ENCODE measurements at regions not wholly inside any gene's neighbourhood (a gene's known extent, or its start where the extent isn't known, plus 50 kb on each side); places are given as distances from the start of the nearest gene placed in this dataset.

DNA sequence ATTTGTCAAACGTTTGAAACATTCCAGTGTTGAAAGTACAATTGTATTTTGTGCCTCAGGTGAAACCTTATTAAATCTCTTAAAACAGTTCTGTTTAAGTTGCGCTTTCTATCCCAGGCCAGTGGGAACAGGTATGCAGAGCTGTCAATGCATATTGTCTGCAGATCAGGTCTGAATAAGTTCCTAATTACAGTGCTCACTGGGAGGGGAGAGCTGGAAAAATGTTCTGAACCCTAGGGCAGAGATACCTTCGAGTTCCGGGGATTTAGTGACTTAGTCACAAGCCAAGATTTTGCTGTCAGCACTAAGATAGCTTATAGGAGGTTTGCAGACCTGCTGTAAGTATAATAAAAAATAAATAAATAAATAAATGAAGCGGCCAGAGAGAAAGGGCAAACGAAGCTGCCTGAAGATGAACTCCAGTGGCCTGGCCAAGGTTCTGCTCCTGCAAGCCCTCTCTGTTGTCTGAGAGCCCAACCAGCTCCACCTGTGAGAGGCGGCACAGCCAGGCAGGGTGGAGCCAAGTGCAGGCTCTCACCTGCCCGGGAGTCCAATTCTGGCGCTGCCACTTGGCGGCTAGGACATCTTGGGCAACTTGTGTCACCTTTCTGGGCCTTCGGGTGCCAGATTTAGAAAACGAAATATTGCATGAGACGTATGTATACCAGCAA lies 97.9 kb upstream of the SLC7A1 start:
- DNase-seq: peak; percentile 77
- intact Hi-C loops (cut with DNase I): no loop called here
- Histone ChIP-seq H3K4me3 (no peak overlapping the region), H3K36me3 (no peaks in the 10 kb centered on the region), H3K4me1 (no peaks in the 10 kb centered on the region), H3K9me3 (no peaks in the 10 kb centered on the region), H3K9ac (ENCODE audit: low read depth in 2 of 2, low read length in 2 of 2) (no peak overlapping the region), H3K27me3 (no peaks in the 10 kb centered on the region), H3K27ac (no peak overlapping the region)
- no peak for TF ChIP-seq CTCF (IDR thresholded peaks at IDR 0.05)

- H3K9ac ChIP-seq (ENCODE audit: low read depth in 2 of 2, low read length in 2 of 2): no peak overlapping the region
- no peaks in the 10 kb centered on the region for H3K36me3 ChIP-seq
- intact Hi-C loops (cut with DNase I): no loop called here
- no peaks in the 10 kb centered on the region for H3K9me3 ChIP-seq
- DNase-seq: no peak
- no peak overlapping the region for H3K27ac ChIP-seq
- no peaks in the 10 kb centered on the region for H3K27me3 ChIP-seq
- no peak overlapping the region for H3K4me3 ChIP-seq
- no peaks in the 10 kb centered on the region for H3K4me1 ChIP-seq
- no peak for TF ChIP-seq CTCF (IDR thresholded peaks at IDR 0.05)
Measured at GRCh38 chr13:29689548-29689947, 94.1 kb upstream of the SLC7A1 start.

- Histone ChIP-seq H3K27me3 (no peaks in the 10 kb centered on the region), H3K27ac (no peak overlapping the region)
Measured at GRCh38 chr13:29688193-29688592, 92.7 kb upstream of the SLC7A1 start.

GRCh38 chr13:29684441-29684840 lies 89.0 kb upstream of the SLC7A1 start:
- no peak for TF ChIP-seq CTCF (IDR thresholded peaks at IDR 0.05)
- no peak overlapping the region for H3K9ac ChIP-seq (ENCODE audit: low read depth in 2 of 2, low read length in 2 of 2)
- H3K36me3 ChIP-seq: no peaks in the 10 kb centered on the region

More at GRCh38 chr13:29688193-29688592, 92.7 kb upstream of the SLC7A1 start:
- no peak overlapping the region for H3K9ac ChIP-seq (ENCODE audit: low read depth in 2 of 2, low read length in 2 of 2)
- H3K36me3 ChIP-seq: no peaks in the 10 kb centered on the region
- TF ChIP-seq CTCF (IDR thresholded peaks at IDR 0.05): no peak
- no peaks in the 10 kb centered on the region for H3K4me1 ChIP-seq
- no peak overlapping the region for H3K4me3 ChIP-seq
- DNase-seq: no peak
- no peaks in the 10 kb centered on the region for H3K9me3 ChIP-seq
- intact Hi-C loops (cut with DNase I): no loop called here

DNA sequence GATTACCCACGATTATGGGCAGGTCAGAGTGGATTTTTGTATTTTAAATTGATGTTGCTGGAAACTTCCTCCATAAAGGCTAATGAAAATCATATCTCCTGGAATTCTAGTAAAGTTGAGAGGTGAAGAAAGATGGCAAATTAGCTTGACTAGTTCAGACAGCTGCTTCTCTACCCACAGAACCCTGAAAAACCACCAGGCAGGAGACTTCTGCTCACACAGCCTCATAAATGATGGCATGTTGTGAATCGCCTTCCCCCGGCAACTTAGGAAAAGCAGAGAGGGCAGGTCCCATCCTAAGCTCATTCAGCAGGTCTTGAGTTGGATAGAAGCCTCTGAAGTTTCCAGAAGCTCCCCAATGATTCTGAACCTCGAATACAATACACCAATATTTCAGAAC lies 87.6 kb upstream of the SLC7A1 start:
- H3K27me3 ChIP-seq: no peaks in the 10 kb centered on the region
- intact Hi-C loops (cut with DNase I): no loop called here
- no peaks in the 10 kb centered on the region for H3K36me3 ChIP-seq
- DNase-seq: no peak
- TF ChIP-seq CTCF (IDR thresholded peaks at IDR 0.05): no peak
- no peak overlapping the region for H3K4me3 ChIP-seq
- H3K4me1 ChIP-seq: no peaks in the 10 kb centered on the region
- no peaks in the 10 kb centered on the region for H3K9me3 ChIP-seq
- no peak overlapping the region for H3K9ac ChIP-seq (ENCODE audit: low read depth in 2 of 2, low read length in 2 of 2)
- no peak overlapping the region for H3K27ac ChIP-seq

More at GRCh38 chr13:29684441-29684840, 89.0 kb upstream of the SLC7A1 start:
- H3K27ac ChIP-seq: no peak overlapping the region
- no peak for DNase-seq
- H3K4me1 ChIP-seq: no peaks in the 10 kb centered on the region
- intact Hi-C loops (cut with DNase I): no loop called here
- H3K27me3 ChIP-seq: no peaks in the 10 kb centered on the region
- no peaks in the 10 kb centered on the region for H3K9me3 ChIP-seq
- H3K4me3 ChIP-seq: no peak overlapping the region
